Glutamatergic neuron (in vitro differentiated cells): ENCODE measurements at regions not wholly inside any gene's neighbourhood (a gene's known extent, or its start where the extent isn't known, plus 50 kb on each side); places are given as distances from the start of the nearest gene placed in this dataset.

Experiments used
- DNase-seq: peaks from one replicate; pipeline ENCODE4 v3.0.0; 2022
- H3K27ac Mint-ChIP-seq: one replicate; pipeline ENCODE4 v1.8.0; 2020; ENCODE audit warnings: mild to moderate bottlenecking, mixed read lengths, inconsistent platforms; ENCODE audit not compliant: unreplicated experiment
- H3K27me3 Mint-ChIP-seq: one replicate; pipeline ENCODE4 v1.8.0; 2020; ENCODE audit warnings: mild to moderate bottlenecking, moderate library complexity, mixed read lengths, inconsistent platforms; ENCODE audit not compliant: unreplicated experiment
- H3K36me3 Mint-ChIP-seq: one replicate; pipeline ENCODE4 v1.8.0; 2020; ENCODE audit warnings: mild to moderate bottlenecking, mixed read lengths, inconsistent platforms; ENCODE audit not compliant: unreplicated experiment
- H3K4me1 Mint-ChIP-seq: one replicate; pipeline ENCODE4 v1.8.0; 2020; ENCODE audit warnings: mild to moderate bottlenecking, low read depth, mixed read lengths, inconsistent platforms; ENCODE audit not compliant: unreplicated experiment
- H3K4me3 Mint-ChIP-seq: one replicate; pipeline ENCODE4 v1.8.0; 2020; ENCODE audit warnings: mild to moderate bottlenecking, mixed read lengths, inconsistent platforms; ENCODE audit not compliant: unreplicated experiment
- H3K9me3 Mint-ChIP-seq: one replicate; pipeline ENCODE4 v1.8.0; 2020; ENCODE audit warnings: mild to moderate bottlenecking, moderate library complexity, mixed read lengths, inconsistent platforms; ENCODE audit not compliant: unreplicated experiment
- CTCF ChIP-seq: fragments of 200-600 bp; sonication (generic); IDR thresholded peaks from one replicate; pipeline ENCODE4 v1.5.0; 2021; ENCODE audit not compliant: partially characterized antibody, unreplicated experiment

- no peak overlapping the region for H3K27ac Mint-ChIP-seq
- no peak for DNase-seq
- H3K36me3 Mint-ChIP-seq: no peaks in the 10 kb centered on the region
- H3K4me3 Mint-ChIP-seq: no peak overlapping the region
- no peak for TF ChIP-seq CTCF
- peaks cover 8% of the 10 kb centered on the region for H3K4me1 Mint-ChIP-seq
- no peaks in the 10 kb centered on the region for H3K9me3 Mint-ChIP-seq
- peaks cover 3% of the 10 kb centered on the region for H3K27me3 Mint-ChIP-seq
Measured at GRCh38 chr5:68843624-68844364, 250.0 kb upstream of the SLC30A5 start.

- no peaks in the 10 kb centered on the region for H3K36me3 Mint-ChIP-seq
Measured at GRCh38 chr5:68845131-68845530, 248.7 kb upstream of the SLC30A5 start.

GRCh38 chr5:68846828-68847227 is 247.0 kb upstream of the SLC30A5 start:
- no peak overlapping the region for H3K4me3 Mint-ChIP-seq
- no peaks in the 10 kb centered on the region for H3K9me3 Mint-ChIP-seq
- peaks cover 8% of the 10 kb centered on the region for H3K4me1 Mint-ChIP-seq
- no peak for TF ChIP-seq CTCF
- no peak for DNase-seq
- no peaks in the 10 kb centered on the region for H3K36me3 Mint-ChIP-seq
- H3K27ac Mint-ChIP-seq: no peak overlapping the region
- peaks cover 2% of the 10 kb centered on the region for H3K27me3 Mint-ChIP-seq

More at GRCh38 chr5:68845131-68845530, 248.7 kb upstream of the SLC30A5 start:
- DNase-seq: no peak
- peaks cover 8% of the 10 kb centered on the region for H3K4me1 Mint-ChIP-seq
- H3K27me3 Mint-ChIP-seq: peaks cover 2% of the 10 kb centered on the region
- H3K4me3 Mint-ChIP-seq: no peak overlapping the region
- no peaks in the 10 kb centered on the region for H3K9me3 Mint-ChIP-seq
- no peak for TF ChIP-seq CTCF
- no peak overlapping the region for H3K27ac Mint-ChIP-seq

GRCh38 chr5:68848091-68848490 is 245.7 kb upstream of the SLC30A5 start:
- no peak for TF ChIP-seq CTCF
- Mint-ChIP-seq H3K27ac (no peak overlapping the region), H3K27me3 (peaks cover 2% of the 10 kb centered on the region), H3K4me3 (no peak overlapping the region), H3K9me3 (no peaks in the 10 kb centered on the region), H3K36me3 (no peaks in the 10 kb centered on the region), H3K4me1 (peaks cover 8% of the 10 kb centered on the region)
- no peak for DNase-seq

GRCh38 chr5:68849103-68849502 is 244.7 kb upstream of the SLC30A5 start:
- DNase-seq: no peak
- Mint-ChIP-seq H3K4me3 (no peak overlapping the region), H3K9me3 (no peaks in the 10 kb centered on the region), H3K4me1 (peaks cover 5% of the 10 kb centered on the region), H3K27ac (no peak overlapping the region), H3K27me3 (peaks cover 2% of the 10 kb centered on the region), H3K36me3 (no peaks in the 10 kb centered on the region)
- TF ChIP-seq CTCF: no peak
